ENCODE measurements at regions not wholly inside any gene's neighbourhood (a gene's known extent, or its start where the extent isn't known, plus 50 kb on each side); places are given as distances from the start of the nearest gene placed in this dataset.

GRCh38 chr6:17212546-17213371, 68.4 kb upstream of the RBM24 start:
- TF ChIP-seq, protein P1, sequence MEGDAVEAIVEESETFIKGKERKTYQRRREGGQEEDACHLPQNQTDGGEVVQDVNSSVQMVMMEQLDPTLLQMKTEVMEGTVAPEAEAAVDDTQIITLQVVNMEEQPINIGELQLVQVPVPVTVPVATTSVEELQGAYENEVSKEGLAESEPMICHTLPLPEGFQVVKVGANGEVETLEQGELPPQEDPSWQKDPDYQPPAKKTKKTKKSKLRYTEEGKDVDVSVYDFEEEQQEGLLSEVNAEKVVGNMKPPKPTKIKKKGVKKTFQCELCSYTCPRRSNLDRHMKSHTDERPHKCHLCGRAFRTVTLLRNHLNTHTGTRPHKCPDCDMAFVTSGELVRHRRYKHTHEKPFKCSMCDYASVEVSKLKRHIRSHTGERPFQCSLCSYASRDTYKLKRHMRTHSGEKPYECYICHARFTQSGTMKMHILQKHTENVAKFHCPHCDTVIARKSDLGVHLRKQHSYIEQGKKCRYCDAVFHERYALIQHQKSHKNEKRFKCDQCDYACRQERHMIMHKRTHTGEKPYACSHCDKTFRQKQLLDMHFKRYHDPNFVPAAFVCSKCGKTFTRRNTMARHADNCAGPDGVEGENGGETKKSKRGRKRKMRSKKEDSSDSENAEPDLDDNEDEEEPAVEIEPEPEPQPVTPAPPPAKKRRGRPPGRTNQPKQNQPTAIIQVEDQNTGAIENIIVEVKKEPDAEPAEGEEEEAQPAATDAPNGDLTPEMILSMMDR (IDR thresholded peaks at IDR 0.05; ENCODE audit: insufficient read depth, low read depth, low read length) = no peak
- TF ChIP-seq EZH2 (IDR thresholded peaks at IDR 0.05; ENCODE audit: insufficient read depth, low read length) = no peak
